Activated B cell treated with CpG ODN at 0.5 μM for 24 hours (primary cell): ENCODE measurements at regions not wholly inside any gene's neighbourhood (a gene's known extent, or its start where the extent isn't known, plus 50 kb on each side); places are given as distances from the start of the nearest gene placed in this dataset.

Experiments
- ATAC-seq: fragments of 200-7000 bp; cut with Tn5 transposase; one replicate; pipeline ENCODE4 v1.10.0; 2021; ENCODE audit warnings: low read depth, mild to moderate bottlenecking, moderate library complexity
- CTCF ChIA-PET: fragments of 350-600 bp; sonication (Branson Sonifier 250); formaldehyde crosslinking; loops from one replicate; lab custom pipeline; 2021; ENCODE audit warnings: antibody characterized with exemption; lab: Charles Lee
- POLR2A ChIA-PET: fragments of 350-600 bp; sonication (Branson Sonifier 250); formaldehyde crosslinking; loops from one replicate; lab custom pipeline; 2021; ENCODE audit warnings: antibody characterized with exemption; lab: Charles Lee
- DNase-seq: peaks from one replicate; pipeline ENCODE4 v3.0.0; 2022
- H3K27ac Mint-ChIP-seq: one replicate; pipeline ENCODE4 v1.8.0; 2020; ENCODE audit warnings: mixed read lengths
- H3K27me3 Mint-ChIP-seq: one replicate; pipeline ENCODE4 v1.8.0; 2021; ENCODE audit warnings: mixed read lengths
- H3K36me3 Mint-ChIP-seq: one replicate; pipeline ENCODE4 v1.8.0; 2021; ENCODE audit warnings: low read depth, mixed read lengths
- H3K4me1 Mint-ChIP-seq: one replicate; pipeline ENCODE4 v1.8.0; 2021; ENCODE audit warnings: mixed read lengths
- H3K4me3 Mint-ChIP-seq: one replicate; pipeline ENCODE4 v1.8.0; 2020; ENCODE audit warnings: mild to moderate bottlenecking, mixed read lengths
- H3K9me3 Mint-ChIP-seq: one replicate; pipeline ENCODE4 v1.8.0; 2020; ENCODE audit warnings: mixed read lengths
- intact Hi-C: fragments of 100-400 bp; cut with micrococcal nuclease; formaldehyde crosslinking; loops from one replicate; pipeline ENCODE4 v1.15.1; 2024
- TF ChIP-seq, protein P1 (sequence below): fragments of 200-600 bp; IDR thresholded peaks from one replicate; pipeline ENCODE4 v1.8.0; 2022; ENCODE audit warnings: antibody characterized with exemption, mild to moderate bottlenecking

DNA sequence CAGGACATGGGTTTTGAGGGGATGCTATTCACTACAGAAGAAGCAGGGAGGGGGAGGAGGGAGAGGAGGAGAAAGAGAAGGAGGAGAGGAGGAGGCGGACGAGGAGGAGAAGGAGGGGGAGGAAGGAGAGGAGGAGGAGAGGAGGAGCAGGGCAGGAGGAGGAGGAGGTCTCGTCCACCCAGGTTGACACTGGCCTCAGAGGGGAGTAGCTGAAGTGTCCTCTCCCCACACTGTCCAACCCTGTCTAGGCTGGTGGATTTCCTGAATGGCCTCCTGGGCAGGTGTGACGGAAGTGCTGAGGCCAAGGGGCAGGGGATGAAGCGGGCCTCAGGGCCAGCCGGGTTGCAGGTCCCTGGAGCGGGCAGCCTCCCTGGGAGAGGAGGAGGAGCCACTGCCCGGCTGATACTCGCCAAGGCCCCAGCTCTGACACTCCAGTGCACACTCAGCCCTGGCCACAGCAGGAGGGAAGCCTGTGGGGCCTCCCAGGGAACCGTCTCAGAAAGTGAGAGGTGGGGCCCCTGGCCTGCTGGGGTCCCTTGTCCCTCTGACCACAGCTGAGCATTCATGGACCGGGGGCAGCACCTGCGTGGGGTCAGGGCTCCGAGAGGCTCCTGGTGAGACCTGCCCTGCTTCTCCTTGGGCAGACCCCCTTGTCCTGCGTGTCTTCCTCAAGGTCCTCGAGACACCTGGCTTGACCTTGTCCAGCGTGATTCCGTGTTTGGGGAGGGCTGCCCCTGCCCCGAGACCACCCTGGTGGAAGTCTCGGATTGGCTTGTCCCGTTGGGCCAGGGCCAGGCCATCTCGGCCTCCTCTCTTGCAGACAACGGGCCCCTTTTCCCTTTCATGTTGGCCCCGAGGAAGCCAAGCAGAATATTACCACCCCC lies 200.6 kb upstream of the CIBAR2 start:
- H3K9me3 Mint-ChIP-seq, result no peaks in the 10 kb centered on the region
- CTCF ChIA-PET, result no interaction called here
- DNase-seq (no peak), ATAC-seq (no peak)
- H3K4me3 Mint-ChIP-seq, result no peak overlapping the region
- no peak overlapping the region for H3K27ac Mint-ChIP-seq
- H3K36me3 Mint-ChIP-seq, result no peaks in the 10 kb centered on the region
- H3K4me1 Mint-ChIP-seq, result peaks cover 53% of the 10 kb centered on the region
- intact Hi-C loops, result no loop called here
- TF ChIP-seq, protein P1, sequence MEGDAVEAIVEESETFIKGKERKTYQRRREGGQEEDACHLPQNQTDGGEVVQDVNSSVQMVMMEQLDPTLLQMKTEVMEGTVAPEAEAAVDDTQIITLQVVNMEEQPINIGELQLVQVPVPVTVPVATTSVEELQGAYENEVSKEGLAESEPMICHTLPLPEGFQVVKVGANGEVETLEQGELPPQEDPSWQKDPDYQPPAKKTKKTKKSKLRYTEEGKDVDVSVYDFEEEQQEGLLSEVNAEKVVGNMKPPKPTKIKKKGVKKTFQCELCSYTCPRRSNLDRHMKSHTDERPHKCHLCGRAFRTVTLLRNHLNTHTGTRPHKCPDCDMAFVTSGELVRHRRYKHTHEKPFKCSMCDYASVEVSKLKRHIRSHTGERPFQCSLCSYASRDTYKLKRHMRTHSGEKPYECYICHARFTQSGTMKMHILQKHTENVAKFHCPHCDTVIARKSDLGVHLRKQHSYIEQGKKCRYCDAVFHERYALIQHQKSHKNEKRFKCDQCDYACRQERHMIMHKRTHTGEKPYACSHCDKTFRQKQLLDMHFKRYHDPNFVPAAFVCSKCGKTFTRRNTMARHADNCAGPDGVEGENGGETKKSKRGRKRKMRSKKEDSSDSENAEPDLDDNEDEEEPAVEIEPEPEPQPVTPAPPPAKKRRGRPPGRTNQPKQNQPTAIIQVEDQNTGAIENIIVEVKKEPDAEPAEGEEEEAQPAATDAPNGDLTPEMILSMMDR, result no peak
- peaks cover 3% of the 10 kb centered on the region for H3K27me3 Mint-ChIP-seq
- POLR2A ChIA-PET, result no interaction called here

DNA sequence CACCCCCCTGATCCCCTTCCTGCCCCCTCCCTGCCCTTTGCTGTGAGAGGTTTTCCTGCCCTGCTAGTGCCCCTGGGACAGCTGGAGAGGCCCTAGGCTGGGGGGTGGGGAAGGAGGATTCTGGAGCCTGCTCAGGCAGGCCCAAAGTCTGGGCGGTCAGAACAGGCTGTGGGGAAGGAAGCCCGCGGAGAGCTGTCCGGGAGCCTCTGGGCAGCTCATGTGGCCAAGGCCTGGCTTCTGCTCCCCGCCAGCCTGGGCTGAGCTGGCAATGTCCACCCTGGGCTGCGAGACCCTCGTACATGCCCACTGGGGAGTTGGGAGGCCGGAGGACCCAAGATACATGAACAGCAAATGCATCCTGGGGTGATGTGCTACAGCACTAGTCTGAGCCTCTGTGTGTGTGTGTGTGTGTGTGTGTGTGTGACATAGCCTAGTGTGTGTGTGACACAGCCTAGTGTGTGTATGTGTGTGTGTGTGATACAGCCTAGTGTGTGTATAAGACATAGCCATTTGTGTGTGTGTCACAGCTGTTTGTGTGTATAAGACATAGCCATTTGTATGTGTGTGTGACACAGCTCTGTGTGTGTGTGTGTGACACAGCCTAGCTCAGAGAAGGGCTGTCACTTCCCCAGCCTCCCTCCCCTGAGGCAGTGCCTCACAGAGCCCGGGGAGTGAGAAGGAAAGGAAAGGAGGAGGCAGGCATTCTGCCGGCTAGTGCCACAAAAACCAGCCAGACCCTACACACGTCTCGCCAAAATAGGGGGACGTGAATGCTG lies 201.4 kb upstream of the CIBAR2 start:
- H3K4me1 Mint-ChIP-seq, result peaks cover 45% of the 10 kb centered on the region
- no peak overlapping the region for H3K4me3 Mint-ChIP-seq
- intact Hi-C loops, result no loop called here
- ChIA-PET CTCF (no interaction called here), POLR2A (no interaction called here)
- H3K27ac Mint-ChIP-seq, result no peak overlapping the region
- DNase-seq, result no peak
- H3K27me3 Mint-ChIP-seq, result peaks cover 3% of the 10 kb centered on the region
- TF ChIP-seq, protein P1, result no peak
- H3K36me3 Mint-ChIP-seq, result no peaks in the 10 kb centered on the region
- ATAC-seq, result no peak
- H3K9me3 Mint-ChIP-seq, result no peaks in the 10 kb centered on the region

DNA sequence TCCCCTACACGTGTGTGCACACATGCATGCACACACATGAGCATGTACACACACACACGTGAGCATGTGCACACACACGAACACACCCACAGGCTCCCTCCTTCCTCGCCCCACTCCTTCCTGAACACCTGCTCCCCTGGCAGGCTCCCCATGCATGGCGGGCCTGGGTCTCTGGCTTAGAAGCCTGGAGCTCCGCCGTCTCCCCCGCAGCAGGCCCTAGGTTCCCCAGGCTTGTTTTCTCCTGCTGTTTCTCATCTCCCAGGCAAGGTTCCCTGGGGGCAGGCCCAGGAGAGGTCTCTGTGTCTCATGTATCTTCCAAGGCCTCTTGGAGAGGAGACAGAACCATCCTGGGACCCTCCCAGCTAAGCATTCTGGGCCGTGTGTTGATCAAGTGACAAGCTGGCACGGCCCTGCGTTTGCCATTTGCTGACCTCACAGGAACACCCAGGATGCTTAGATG lies 202.3 kb upstream of the CIBAR2 start:
- Mint-ChIP-seq H3K9me3 (no peaks in the 10 kb centered on the region), H3K27ac (no peak overlapping the region), H3K27me3 (peaks cover 3% of the 10 kb centered on the region), H3K4me3 (no peak overlapping the region), H3K36me3 (no peaks in the 10 kb centered on the region), H3K4me1 (peaks cover 38% of the 10 kb centered on the region)
- ChIA-PET POLR2A (no interaction called here), CTCF (no interaction called here)
- intact Hi-C loops, result no loop called here
- TF ChIP-seq, protein P1, result no peak
- no peak for DNase-seq
- no peak for ATAC-seq

DNA sequence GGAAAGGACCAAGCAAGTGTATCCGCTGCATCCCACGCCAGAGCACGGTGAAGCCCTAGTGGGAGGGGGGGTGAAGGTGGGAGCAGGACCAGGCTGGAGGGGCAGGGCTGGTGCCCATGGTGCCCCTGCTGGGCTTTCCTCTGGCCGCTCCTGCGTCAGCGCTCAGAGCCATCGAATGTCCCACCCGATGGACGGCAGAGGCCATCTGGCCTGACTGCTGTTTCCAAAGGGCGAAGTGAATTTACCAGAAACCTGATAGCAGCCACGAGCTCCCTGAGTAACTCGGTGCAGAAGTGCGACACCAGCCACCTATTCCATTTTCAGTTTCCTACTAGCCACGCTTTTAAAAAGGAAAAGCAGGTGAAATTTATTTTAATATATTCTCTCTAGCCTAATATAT lies 203.6 kb upstream of the CIBAR2 start:
- H3K27me3 Mint-ChIP-seq, result peaks cover 3% of the 10 kb centered on the region
- no peaks in the 10 kb centered on the region for H3K9me3 Mint-ChIP-seq
- TF ChIP-seq, protein P1, result no peak
- ChIA-PET POLR2A (no interaction called here), CTCF (no interaction called here)
- no peak for DNase-seq
- H3K4me3 Mint-ChIP-seq, result no peak overlapping the region
- intact Hi-C loops, result no loop called here
- H3K27ac Mint-ChIP-seq, result no peak overlapping the region
- no peaks in the 10 kb centered on the region for H3K36me3 Mint-ChIP-seq
- ATAC-seq, result no peak
- H3K4me1 Mint-ChIP-seq, result peaks cover 27% of the 10 kb centered on the region

DNA sequence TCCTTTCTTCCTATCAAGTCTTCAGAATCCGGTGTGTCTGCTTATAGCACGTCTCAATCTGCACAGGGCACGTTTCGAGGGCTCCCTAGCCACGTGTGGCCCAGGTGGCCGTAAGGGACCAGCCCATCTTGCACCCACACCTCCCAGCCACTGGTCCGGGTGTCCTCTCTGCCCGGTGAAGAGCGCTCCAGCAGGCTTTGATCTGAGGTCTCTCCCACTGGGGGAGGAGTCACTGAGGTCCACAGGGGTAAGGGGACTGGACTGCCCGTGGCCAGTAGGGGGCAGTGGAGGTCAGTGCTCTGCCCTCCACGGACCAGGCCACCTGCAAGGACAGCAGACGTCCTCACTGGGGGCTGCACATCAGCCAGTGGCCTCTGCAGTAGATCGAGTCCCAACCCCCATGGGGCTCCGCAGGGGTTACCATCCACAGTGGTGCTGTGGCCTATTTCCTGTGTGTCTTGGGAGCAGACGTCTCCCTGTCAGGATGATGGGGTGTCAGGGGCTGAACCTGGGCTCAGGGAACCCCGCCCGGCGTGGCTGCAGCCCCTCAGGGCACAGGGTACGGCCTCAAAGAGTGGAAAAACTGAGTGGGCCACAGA lies 204.1 kb upstream of the CIBAR2 start:
- Mint-ChIP-seq H3K4me3 (no peak overlapping the region), H3K27ac (no peak overlapping the region), H3K4me1 (peaks cover 21% of the 10 kb centered on the region), H3K27me3 (peaks cover 3% of the 10 kb centered on the region), H3K36me3 (no peaks in the 10 kb centered on the region), H3K9me3 (no peaks in the 10 kb centered on the region)
- DNase-seq (no peak), ATAC-seq (peak; percentile 82)
- CTCF ChIA-PET, result no interaction called here
- intact Hi-C loops, result no loop called here
- TF ChIP-seq, protein P1, result no peak
- POLR2A ChIA-PET, result no interaction called here
